Thyroid gland (tissue), 4 donors: ENCODE measurements at regions not wholly inside any gene's neighbourhood (a gene's known extent, or its start where the extent isn't known, plus 50 kb on each side); places are given as distances from the start of the nearest gene placed in this dataset.

ENCODE experiments used
- CTCF ChIP-seq, 6 experiments: fragments of 200-600 bp in 3 of 6; fragments of 450-650 bp in 3 of 6; sonication (generic) in 3 of 6; IDR thresholded peaks; one replicate each; pipeline ENCODE4 v1.5.1; 2016 to 2019; ENCODE audit warnings: antibody characterized with exemption in 6 of 6, mild to moderate bottlenecking in 2 of 6, inconsistent platforms in 1 of 6, moderate library complexity in 1 of 6
- POLR2A ChIP-seq, 2 donors: fragments of 450-650 bp; IDR thresholded peaks; one replicate each; pipeline ENCODE4 v1.6.1; 2017; ENCODE audit warnings: antibody characterized with exemption in 2 of 2, mild to moderate bottlenecking in 2 of 2, moderate library complexity in 1 of 2

DNA sequence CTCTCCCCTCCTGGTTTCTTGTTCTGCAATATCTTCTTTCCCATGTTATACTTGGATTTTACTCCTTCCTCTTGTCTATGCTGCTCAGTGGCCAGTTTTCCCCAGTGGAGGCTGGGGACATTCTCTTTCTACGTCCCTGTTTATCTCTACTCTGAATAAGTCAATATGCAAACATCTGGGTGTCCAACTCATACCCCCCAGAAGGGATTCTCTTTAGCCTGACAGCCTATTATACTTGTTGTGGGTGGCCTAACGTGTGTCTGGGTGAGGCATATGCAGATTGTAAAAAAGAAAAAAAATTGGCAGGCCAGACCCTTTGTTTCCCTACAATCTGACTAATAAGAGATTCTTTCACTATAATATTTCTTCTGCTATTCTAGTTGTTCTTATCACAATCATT is 134.2 kb upstream of the MAF start:
- TF ChIP-seq CTCF (IDR thresholded peaks at IDR 0.05) (no peak), POLR2A (IDR thresholded peaks at IDR 0.05) (no peak)
